NCI-H128 (cell line): ENCODE measurements at regions not wholly inside any gene's neighbourhood (a gene's known extent, or its start where the extent isn't known, plus 50 kb on each side); places are given as distances from the start of the nearest gene placed in this dataset.

Source experiments
- DNase-seq: peaks from one replicate; lab custom pipeline; 2025; ENCODE audit not compliant: unreplicated experiment; lab: John Stamatoyannopoulos, UW

DNA sequence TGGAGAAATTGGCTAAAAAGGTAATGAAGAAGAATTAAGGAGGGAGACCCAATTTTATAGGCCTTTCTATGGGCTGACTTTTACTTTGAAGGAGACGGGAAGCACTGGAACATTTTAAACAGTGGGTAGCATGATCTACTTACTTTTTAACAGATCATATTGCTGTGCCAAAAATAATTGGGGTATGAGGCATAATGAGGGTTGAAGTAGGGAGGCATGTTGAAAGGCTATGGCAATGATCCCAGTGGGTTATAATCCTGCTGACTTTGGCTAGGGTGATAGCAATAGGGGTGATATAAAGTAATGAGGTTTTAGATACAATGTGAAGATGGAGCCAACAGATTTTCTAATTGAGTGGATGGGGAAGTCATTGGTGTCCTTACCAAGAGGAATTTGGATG, 73.2 kb downstream of the GPR37 start:
- DNase-seq, result no peak

GRCh38 chr7:124690840-124691239, 74.8 kb downstream of the GPR37 start:
- DNase-seq, result no peak

DNA sequence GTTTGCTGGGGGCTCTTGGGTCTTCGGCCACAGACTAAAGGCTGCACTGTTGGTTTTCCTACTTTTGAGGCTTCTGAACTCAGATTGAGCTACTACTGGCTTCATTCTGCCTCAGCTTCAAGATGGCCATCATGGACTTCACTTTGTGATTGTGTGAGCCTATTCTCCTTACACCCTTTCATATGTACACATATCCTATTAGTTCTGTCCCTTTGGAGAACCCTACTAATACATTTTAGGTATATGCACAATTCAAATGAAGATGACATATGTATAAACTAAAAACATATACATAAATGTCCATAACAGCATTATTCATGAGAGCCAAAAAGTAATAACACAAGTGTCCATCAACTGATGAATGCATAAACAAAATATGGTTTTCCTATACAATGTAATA, 75.7 kb downstream of the GPR37 start:
- DNase-seq, result no peak

DNA sequence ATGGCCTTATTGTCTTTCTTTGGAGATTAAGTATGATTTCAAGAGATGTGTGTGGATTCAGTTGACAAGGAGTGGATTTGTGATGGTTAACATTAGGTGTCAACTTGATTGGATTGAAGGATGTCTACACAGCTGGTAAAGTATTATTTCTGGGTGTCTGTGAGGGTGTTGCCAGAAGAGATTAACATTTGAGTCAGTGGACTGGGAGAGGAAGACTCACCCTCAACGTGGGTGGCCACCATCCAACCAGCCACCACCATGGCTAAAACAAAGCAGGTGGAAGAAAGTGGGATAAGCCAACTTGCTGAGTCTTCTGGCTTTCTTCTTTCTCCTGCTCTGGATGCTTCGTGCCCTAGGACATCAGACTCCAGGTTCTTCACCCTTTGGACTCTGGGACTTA, 76.1 kb downstream of the GPR37 start:
- no peak for DNase-seq

DNA sequence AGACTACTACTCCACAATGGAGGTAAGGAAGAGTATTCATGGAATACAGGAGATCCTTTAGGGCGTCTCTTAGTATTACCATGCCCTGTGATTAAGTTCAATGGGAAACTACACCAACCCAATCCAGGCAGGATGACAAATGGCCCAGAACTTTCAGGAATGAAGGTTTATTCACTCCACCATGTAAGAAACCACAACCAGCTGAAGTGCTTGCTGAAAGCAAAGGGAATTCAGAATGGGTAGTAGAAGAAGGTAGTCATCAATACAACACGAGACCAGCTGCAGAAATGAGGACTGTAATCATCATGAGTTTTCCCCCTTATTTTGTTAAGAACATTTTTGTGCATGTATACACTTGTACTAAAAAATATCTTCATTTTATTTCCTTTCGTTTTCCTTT, 76.6 kb downstream of the GPR37 start:
- DNase-seq, result no peak

- no peak for DNase-seq
Observed at GRCh38 chr7:124686543-124687171, 78.9 kb downstream of the GPR37 start.

- DNase-seq, result no peak
Observed at GRCh38 chr7:124681946-124682345, 83.6 kb downstream of the GPR37 start.

- DNase-seq, result no peak
Observed at GRCh38 chr7:124680304-124680703, 85.3 kb downstream of the GPR37 start.

DNA sequence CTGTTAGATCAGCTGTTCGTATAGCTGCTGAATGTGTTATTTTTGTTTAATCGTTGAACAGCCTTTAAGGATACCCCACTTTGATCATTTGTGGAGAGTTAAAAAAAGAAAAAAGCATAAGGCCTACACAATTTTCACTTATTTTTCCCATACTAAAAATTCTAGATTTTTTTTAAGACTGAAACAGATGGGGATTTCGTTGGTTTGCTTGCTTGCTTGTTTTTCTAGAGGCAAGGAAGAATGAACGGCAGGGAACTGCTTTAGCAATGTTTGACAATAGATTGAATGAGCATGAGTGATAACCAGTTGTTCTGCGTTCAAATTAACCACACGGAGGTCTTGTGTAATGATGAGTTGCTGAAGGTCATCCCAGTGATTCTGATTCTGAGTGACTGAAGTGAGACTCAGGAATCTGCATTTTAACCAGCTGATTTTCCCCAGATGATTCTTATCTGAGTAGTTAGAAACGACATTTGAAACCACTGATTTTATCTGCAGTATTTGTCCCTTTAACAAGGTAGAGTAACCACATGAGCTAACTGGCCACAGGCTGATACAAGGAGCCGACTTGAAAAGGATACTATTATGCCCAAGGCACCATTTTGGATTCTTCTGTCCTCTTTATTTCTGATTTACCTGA, 85.9 kb downstream of the GPR37 start:
- DNase-seq, result no peak

GRCh38 chr7:124679146-124679545, 86.4 kb downstream of the GPR37 start:
- DNase-seq, result no peak

GRCh38 chr7:124674451-124674850, 91.1 kb downstream of the GPR37 start:
- no peak for DNase-seq

DNA sequence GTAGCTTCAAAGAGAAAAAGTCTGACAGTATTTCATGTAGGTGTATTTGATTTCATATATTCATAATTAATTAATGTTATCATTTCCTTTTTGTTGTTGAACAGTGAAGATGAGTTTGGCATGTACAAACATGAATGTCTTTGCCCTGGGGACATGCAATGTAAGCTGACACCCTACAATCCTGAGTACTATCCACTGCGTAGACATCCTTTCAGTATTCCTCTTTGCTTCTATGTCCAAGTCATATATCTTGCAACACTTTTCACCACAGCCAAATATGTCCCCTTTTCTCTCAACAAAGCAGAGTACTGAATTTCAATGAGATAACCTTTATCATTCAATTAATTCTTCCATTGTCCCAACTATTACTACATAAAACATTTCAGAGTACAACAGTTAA, 93.6 kb downstream of the GPR37 start:
- DNase-seq, result no peak

DNA sequence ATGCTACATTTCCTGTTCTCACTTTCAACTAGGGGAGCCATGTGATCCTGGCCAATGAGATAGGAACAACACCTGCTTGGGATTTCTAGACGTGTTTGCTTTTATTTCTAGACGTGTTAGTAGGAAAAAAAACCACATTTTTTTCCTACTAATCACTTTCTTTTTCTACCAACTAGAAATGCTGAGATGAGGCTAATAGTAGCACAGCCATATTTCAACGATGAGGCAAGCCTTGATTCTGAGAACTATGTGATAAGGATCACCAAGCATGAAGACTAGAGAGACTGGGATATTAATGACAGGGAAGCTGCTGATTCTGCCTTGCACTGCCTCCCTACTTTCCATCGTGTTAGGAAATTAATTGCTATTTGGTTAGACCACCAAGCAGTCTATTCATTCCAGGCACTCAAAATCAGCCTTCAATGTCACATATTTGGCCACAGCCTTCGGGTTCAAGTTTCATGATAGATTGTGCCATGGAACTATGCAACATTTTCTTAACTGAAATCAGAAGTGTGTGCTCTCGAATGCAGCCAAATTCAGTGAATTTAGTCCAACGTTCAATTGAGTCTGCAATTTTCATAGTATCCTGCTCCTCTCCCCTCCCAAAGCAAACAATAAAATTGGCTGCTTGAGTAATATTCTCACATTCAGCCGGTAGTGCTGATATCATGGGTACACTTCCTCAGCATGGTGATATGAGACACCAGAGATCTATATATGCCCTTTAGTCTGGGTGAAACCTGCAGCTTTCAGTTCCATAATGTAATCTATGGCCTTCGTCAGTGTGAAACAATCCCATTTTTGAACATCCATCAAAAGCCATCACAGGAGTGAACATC, 98.1 kb downstream of the GPR37 start:
- no peak for DNase-seq

DNA sequence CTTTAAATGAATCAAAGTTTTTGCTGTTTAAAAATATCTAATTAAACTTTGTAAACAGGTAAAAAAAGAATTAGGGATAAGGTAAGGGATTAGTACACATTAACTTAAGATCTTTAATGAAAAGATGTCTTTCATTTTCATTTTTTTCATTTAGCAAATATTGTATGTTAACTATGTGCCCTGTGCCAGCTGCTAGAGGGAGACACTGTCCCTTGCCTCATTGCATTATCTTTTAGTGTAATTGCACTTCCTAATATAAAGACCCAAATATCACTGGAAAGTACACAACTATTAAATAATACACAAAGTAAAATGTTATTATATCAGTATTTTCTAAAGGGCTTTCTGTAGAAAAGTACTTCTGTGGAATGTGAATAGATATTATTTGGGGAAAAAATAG, 102.7 kb downstream of the GPR37 start:
- DNase-seq, result no peak

- DNase-seq, result no peak
Observed at GRCh38 chr7:124662372-124662771, 103.2 kb downstream of the GPR37 start.

GRCh38 chr7:124655990-124656389, 109.6 kb downstream of the GPR37 start:
- peak; percentile 5 for DNase-seq

GRCh38 chr7:124652237-124652636, 113.4 kb downstream of the GPR37 start:
- DNase-seq, result no peak

- no peak for DNase-seq
Observed at GRCh38 chr7:124651136-124651535, 114.5 kb downstream of the GPR37 start.

- no peak for DNase-seq
Observed at GRCh38 chr7:124649397-124650014, 116.1 kb downstream of the GPR37 start.

- DNase-seq, result no peak
Observed at GRCh38 chr7:124647630-124648306, 117.8 kb downstream of the GPR37 start.

- DNase-seq, result no peak
Observed at GRCh38 chr7:124645704-124646103, 119.9 kb downstream of the GPR37 start.
